ENCODE measurements at regions not wholly inside any gene's neighbourhood (a gene's known extent, or its start where the extent isn't known, plus 50 kb on each side); places are given as distances from the start of the nearest gene placed in this dataset.
"Not testable (repeated sequence)": the region's sequence is repeated elsewhere in the genome, so short reads cannot be mapped to it uniquely, and the experiment has no call there.

DNA sequence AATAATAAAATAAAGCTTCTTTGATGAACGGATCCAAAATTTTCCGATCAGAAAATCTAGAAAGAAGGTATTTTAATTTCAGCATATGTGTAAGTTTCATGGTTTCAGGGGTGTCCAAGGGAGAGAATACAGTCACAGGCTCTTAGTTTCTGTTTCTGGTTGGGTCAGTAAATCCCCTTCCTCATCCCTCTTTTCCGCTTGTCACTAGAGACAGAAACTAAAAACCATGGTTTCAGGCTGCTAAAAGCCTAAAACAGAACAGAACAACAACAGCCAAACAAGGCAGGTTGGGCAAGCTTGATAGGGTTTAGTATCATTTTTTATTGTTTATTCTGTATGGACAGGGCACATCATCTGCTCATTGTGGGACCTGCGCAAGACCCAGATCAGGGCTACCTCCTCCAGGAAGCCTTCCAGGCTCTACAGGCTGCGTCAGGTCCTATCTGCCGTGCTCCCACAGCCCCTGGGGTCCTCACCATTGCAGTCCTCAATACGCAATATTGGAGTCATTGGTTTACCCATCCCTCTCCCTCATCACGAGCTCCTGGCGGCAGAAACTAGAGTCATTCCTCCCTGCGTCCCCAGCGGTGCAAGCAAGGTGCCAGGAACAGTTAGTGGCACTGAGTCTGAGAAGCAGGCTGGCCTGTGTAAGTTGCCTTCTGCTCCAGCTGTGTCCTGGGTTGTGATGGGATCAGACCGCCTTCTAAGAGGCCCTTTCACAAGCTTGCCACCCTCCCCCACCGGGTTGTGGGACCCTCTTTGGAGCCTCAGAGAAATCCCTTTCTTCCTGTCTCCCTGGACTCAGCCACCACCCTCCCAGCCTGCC, 70.2 kb upstream of the CUX1 start:
- FAIRE-seq (no peak), DNase-seq (ENCODE audit: insufficient read length, low spot score) (no peak)
- no peak for TF ChIP-seq POLR2A (IDR thresholded peaks at IDR 0.05; ENCODE audit: low read depth, low read length)
- TF ChIP-seq POU2F2 (IDR thresholded peaks at IDR 0.05; ENCODE audit: low read depth, low read length), result no peak
- TF ChIP-seq TAF1 (IDR thresholded peaks at IDR 0.05; ENCODE audit: low read depth, low read length), result no peak
- TF ChIP-seq SPI1 (IDR thresholded peaks at IDR 0.05; ENCODE audit: low read depth, low read length), result no peak
- TF ChIP-seq POLR2AphosphoS5 (IDR thresholded peaks at IDR 0.05; ENCODE audit: low read depth, low read length), result no peak
- TF ChIP-seq PAX5 (IDR thresholded peaks at IDR 0.05; ENCODE audit: insufficient read depth, low read length, severe bottlenecking), result no peak

DNA sequence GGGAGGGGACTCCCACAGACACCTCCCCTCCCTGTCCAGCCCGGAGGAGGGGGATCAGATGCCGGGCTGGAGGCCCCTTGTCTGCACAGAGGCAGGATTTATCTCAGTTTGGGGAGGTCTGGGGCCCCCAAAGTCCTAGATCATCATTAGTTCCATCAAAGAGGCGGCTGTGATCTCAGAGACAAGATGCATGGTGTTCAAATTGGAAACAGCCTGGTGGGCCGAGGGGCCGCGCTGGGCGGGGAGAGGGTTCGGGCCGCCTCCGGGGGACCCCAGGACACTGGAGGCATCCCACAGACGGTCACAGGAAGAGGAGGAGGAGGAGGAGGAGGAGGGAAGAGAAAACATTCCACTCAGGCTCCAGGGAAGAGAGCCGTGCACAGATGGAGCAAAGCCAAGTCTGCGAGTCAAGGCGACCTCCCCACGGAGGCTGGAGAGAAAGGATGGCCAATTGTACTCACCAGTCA, 69.5 kb upstream of the CUX1 start:
- TF ChIP-seq POU2F2 (IDR thresholded peaks at IDR 0.05; ENCODE audit: low read depth, low read length) (no peak), POLR2A (IDR thresholded peaks at IDR 0.05; ENCODE audit: low read depth, low read length) (no peak), TAF1 (IDR thresholded peaks at IDR 0.05; ENCODE audit: low read depth, low read length) (no peak), SPI1 (IDR thresholded peaks at IDR 0.05; ENCODE audit: low read depth, low read length) (no peak), POLR2AphosphoS5 (IDR thresholded peaks at IDR 0.05; ENCODE audit: low read depth, low read length) (no peak), PAX5 (IDR thresholded peaks at IDR 0.05; ENCODE audit: insufficient read depth, low read length, severe bottlenecking) (no peak)
- no peak for DNase-seq (ENCODE audit: insufficient read length, low spot score)
- no peak for FAIRE-seq

- TF ChIP-seq POLR2AphosphoS5 (IDR thresholded peaks at IDR 0.05; ENCODE audit: low read depth, low read length) (no peak), SPI1 (IDR thresholded peaks at IDR 0.05; ENCODE audit: low read depth, low read length) (no peak), POU2F2 (IDR thresholded peaks at IDR 0.05; ENCODE audit: low read depth, low read length) (no peak), TAF1 (IDR thresholded peaks at IDR 0.05; ENCODE audit: low read depth, low read length) (no peak), POLR2A (IDR thresholded peaks at IDR 0.05; ENCODE audit: low read depth, low read length) (no peak), PAX5 (IDR thresholded peaks at IDR 0.05; ENCODE audit: insufficient read depth, low read length, severe bottlenecking) (no peak)
- FAIRE-seq (no peak), DNase-seq (ENCODE audit: insufficient read length, low spot score) (no peak)
Measured at GRCh38 chr7:101749891-101750290, 67.5 kb upstream of the CUX1 start.

DNA sequence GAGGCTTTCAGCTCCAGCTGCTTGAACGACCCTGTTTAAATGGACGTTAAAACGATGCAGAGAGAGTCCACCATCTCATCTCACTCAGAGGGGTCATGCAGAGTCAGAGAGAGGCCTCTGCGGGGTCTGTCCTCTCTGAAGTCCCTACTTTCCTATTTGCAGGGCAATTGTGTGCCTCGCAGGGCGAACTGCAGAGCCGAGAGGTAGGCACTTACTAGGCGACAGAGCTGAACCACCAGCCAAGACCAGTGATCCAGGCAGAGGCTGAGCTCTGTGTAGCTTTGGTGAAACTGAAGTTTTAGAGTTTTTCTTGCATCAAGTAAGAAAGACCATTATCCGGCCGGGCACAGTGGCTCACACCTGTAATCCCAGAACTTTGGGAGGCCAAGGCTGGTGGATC, 64.1 kb upstream of the CUX1 start:
- TF ChIP-seq SPI1 (IDR thresholded peaks at IDR 0.05; ENCODE audit: low read depth, low read length) (no peak), POLR2A (IDR thresholded peaks at IDR 0.05; ENCODE audit: low read depth, low read length) (no peak), PAX5 (IDR thresholded peaks at IDR 0.05; ENCODE audit: insufficient read depth, low read length, severe bottlenecking) (no peak), TAF1 (IDR thresholded peaks at IDR 0.05; ENCODE audit: low read depth, low read length) (no peak)
- FAIRE-seq, result no peak
- DNase-seq (ENCODE audit: insufficient read length, low spot score), result no peak

GRCh38 chr7:101754424-101755159, 62.8 kb upstream of the CUX1 start:
- FAIRE-seq (peak; percentile 75), DNase-seq (ENCODE audit: insufficient read length, low spot score) (no peak)
- no peak for TF ChIP-seq SPI1 (IDR thresholded peaks at IDR 0.05; ENCODE audit: low read depth, low read length)
- no peak for TF ChIP-seq PAX5 (IDR thresholded peaks at IDR 0.05; ENCODE audit: insufficient read depth, low read length, severe bottlenecking)
- no peak for TF ChIP-seq TAF1 (IDR thresholded peaks at IDR 0.05; ENCODE audit: low read depth, low read length)

DNA sequence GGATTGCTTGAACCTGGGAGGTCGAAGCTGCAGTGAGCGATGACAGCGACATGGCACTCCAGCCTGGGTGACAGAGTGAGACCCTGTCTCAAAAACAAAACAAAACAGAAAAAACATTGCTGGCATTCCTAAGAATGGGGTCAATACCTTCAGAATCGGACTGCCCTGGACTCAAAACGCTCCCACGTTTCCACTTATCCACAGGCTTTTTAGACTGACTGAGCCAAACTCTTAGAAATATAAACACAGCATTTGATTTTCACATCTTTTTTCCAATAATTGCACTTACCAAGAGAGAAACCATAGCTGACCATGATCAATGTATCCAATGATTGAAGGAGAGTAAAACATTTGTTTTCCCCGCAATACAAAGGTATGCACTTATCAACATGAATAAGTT, 59.5 kb upstream of the CUX1 start:
- FAIRE-seq (no peak), DNase-seq (ENCODE audit: insufficient read length, low spot score) (no peak)
- no peak for TF ChIP-seq POLR2A (IDR thresholded peaks at IDR 0.05; ENCODE audit: low read depth, low read length)
- TF ChIP-seq TAF1 (IDR thresholded peaks at IDR 0.05; ENCODE audit: low read depth, low read length), result no peak
- TF ChIP-seq PAX5 (IDR thresholded peaks at IDR 0.05; ENCODE audit: insufficient read depth, low read length, severe bottlenecking), result no peak
- no peak for TF ChIP-seq POLR2AphosphoS5 (IDR thresholded peaks at IDR 0.05; ENCODE audit: low read depth, low read length)
- TF ChIP-seq SPI1 (IDR thresholded peaks at IDR 0.05; ENCODE audit: low read depth, low read length), result no peak
- TF ChIP-seq POU2F2 (IDR thresholded peaks at IDR 0.05; ENCODE audit: low read depth, low read length), result no peak

DNA sequence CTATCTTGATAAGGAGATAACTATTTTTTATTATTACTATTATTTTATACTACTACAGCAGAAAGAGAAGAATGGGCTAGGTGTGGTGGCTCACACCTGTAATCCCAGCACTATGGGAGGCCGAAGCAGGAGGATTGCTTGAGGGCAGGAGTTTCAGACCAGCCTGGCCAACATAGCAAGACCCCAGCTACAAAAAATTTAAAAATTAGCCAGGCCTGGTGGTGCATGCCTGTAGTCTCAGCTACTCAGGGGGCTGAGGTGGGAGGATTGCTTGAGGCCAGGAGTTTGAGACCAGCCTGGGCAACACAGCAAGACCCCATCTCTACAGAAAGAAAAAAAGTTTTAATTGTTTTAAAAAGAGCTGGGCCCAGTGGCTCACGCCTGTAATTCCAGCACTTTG, 58.9 kb upstream of the CUX1 start:
- DNase-seq (ENCODE audit: insufficient read length, low spot score), result not testable (repeated sequence)

GRCh38 chr7:101764221-101764620, 53.2 kb upstream of the CUX1 start:
- DNase-seq (ENCODE audit: insufficient read length, low spot score), result no peak
- no peak for FAIRE-seq
- no peak for TF ChIP-seq PAX5 (IDR thresholded peaks at IDR 0.05; ENCODE audit: insufficient read depth, low read length, severe bottlenecking)
- no peak for TF ChIP-seq TAF1 (IDR thresholded peaks at IDR 0.05; ENCODE audit: low read depth, low read length)
- no peak for TF ChIP-seq POLR2A (IDR thresholded peaks at IDR 0.05; ENCODE audit: low read depth, low read length)
- no peak for TF ChIP-seq POU2F2 (IDR thresholded peaks at IDR 0.05; ENCODE audit: low read depth, low read length)
- no peak for TF ChIP-seq SPI1 (IDR thresholded peaks at IDR 0.05; ENCODE audit: low read depth, low read length)
- no peak for TF ChIP-seq POLR2AphosphoS5 (IDR thresholded peaks at IDR 0.05; ENCODE audit: low read depth, low read length)

More for the DNA sequence above, 58.9 kb upstream of the CUX1 start:
- FAIRE-seq, result not testable (repeated sequence)

DNA sequence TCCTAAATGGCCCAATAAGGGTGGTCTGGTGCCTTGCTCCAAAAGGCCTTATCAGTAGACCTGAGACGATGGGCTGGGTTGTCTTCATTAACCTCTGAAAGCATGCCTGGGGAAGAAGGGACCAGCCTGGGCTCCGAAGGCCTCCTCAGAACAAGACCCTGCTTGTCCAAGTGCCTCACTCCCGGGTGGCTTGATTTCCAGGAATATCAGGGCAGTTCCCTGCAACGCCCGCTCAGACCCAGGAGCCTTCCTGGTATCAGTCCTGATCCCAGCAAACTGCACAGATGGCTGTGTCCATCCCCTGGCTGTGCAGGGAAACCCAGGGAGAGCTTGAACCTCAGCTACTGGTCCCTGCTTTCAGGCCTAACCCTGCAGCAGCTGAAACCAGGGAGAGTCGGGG, 49.9 kb upstream of the CUX1 start:
- DNase-seq (ENCODE audit: insufficient read length, low spot score) (no peak), FAIRE-seq (no peak)
- TF ChIP-seq TAF1 (IDR thresholded peaks at IDR 0.05; ENCODE audit: low read depth, low read length) (no peak), POLR2AphosphoS5 (IDR thresholded peaks at IDR 0.05; ENCODE audit: low read depth, low read length) (no peak), POLR2A (IDR thresholded peaks at IDR 0.05; ENCODE audit: low read depth, low read length) (no peak)
